GM23338 (cell line): ENCODE measurements at regions not wholly inside any gene's neighbourhood (a gene's known extent, or its start where the extent isn't known, plus 50 kb on each side); places are given as distances from the start of the nearest gene placed in this dataset.

Experiments
- ATAC-seq: fragments of 200-7000 bp; cut with Tn5 transposase; 3 replicates; pipeline ENCODE4 v1.9.1; 2020
- DNase-seq: peaks from one replicate; pipeline ENCODE4 v3.0.0-alpha.2; 2015; ENCODE audit warnings: low spot score
- H2AFZ ChIP-seq: fragments of 200-600 bp; sonication (generic); 2 replicates; pipeline ENCODE4 v1.8.0; 2016; ENCODE audit warnings: antibody characterized with exemption, mild to moderate bottlenecking, moderate library complexity
- H3F3A ChIP-seq: fragments of 200-600 bp; sonication (generic); replicated peaks from 2 replicates; pipeline ENCODE4 v1.8.0; 2017; ENCODE audit warnings: antibody characterized with exemption, mixed run types, low read depth
- H3K27ac ChIP-seq: fragments of 200-600 bp; sonication (generic); 2 replicates; pipeline ENCODE4 v1.6.1; 2016; ENCODE audit warnings: low read depth
- H3K27me3 ChIP-seq: fragments of 200-600 bp; sonication (generic); 2 replicates; pipeline ENCODE4 v1.8.0; 2016; ENCODE audit warnings: mild to moderate bottlenecking, mixed run types, moderate library complexity; ENCODE audit not compliant: insufficient read depth
- H3K36me3 ChIP-seq: fragments of 200-600 bp; sonication (generic); 2 replicates; pipeline ENCODE4 v1.8.0; 2016; ENCODE audit warnings: mild to moderate bottlenecking; ENCODE audit not compliant: insufficient read depth
- H3K4me1 ChIP-seq: fragments of 200-600 bp; sonication (generic); 2 replicates; pipeline ENCODE4 v1.8.0; 2016; ENCODE audit warnings: mild to moderate bottlenecking, moderate library complexity; ENCODE audit not compliant: insufficient read depth
- H3K4me2 ChIP-seq: fragments of 200-600 bp; sonication (generic); 2 replicates; pipeline ENCODE4 v1.7.1; 2017; ENCODE audit warnings: mixed run types
- H3K4me3 ChIP-seq: fragments of 200-600 bp; sonication (generic); 2 replicates; pipeline ENCODE4 v1.6.1; 2016; ENCODE audit warnings: mixed run types
- H3K79me2 ChIP-seq: fragments of 200-600 bp; sonication (generic); replicated peaks from 2 replicates; pipeline ENCODE4 v1.8.0; 2017; ENCODE audit warnings: mild to moderate bottlenecking; ENCODE audit not compliant: insufficient read depth
- H3K9me2 ChIP-seq: fragments of 200-600 bp; sonication (generic); 2 replicates; pipeline ENCODE4 v1.8.0; 2017; ENCODE audit not compliant: insufficient read depth
- H4K20me1 ChIP-seq: fragments of 200-600 bp; sonication (generic); replicated peaks from 2 replicates; pipeline ENCODE4 v1.8.0; 2017; ENCODE audit warnings: mild to moderate bottlenecking; ENCODE audit not compliant: insufficient read depth
- H3K27ac Mint-ChIP-seq: 2 replicates; pipeline ENCODE4 v1.8.0; 2020; ENCODE audit warnings: inconsistent platforms, mild to moderate bottlenecking, moderate library complexity, mixed read lengths
- H3K27me3 Mint-ChIP-seq: 3 replicates; pipeline ENCODE4 v1.8.0; 2022; ENCODE audit warnings: low read depth, mild to moderate bottlenecking, moderate library complexity, mixed read lengths, inconsistent platforms; ENCODE audit not compliant: insufficient read depth, poor library complexity
- H3K36me3 Mint-ChIP-seq: 3 replicates; pipeline ENCODE4 v1.8.0; 2021; ENCODE audit warnings: low read depth, mild to moderate bottlenecking, inconsistent platforms, moderate library complexity, mixed read lengths
- H3K4me1 Mint-ChIP-seq: 3 replicates; pipeline ENCODE4 v1.8.0; 2020; ENCODE audit warnings: mild to moderate bottlenecking, inconsistent platforms, mixed read lengths
- H3K4me3 Mint-ChIP-seq: 3 replicates; pipeline ENCODE4 v1.8.0; 2021; ENCODE audit warnings: moderate library complexity, mild to moderate bottlenecking, inconsistent platforms, mixed read lengths
- H3K9me3 Mint-ChIP-seq: 3 replicates; pipeline ENCODE4 v1.8.0; 2020; ENCODE audit warnings: moderate library complexity, mild to moderate bottlenecking, inconsistent platforms, mixed read lengths
- CREB1 ChIP-seq: fragments of 250-450 bp; sonication (Bioruptor Pico); IDR thresholded peaks from 2 replicates; pipeline ENCODE4 v1.5.0; 2020; ENCODE audit warnings: low read depth, mild to moderate bottlenecking, moderate library complexity
- JUNB ChIP-seq: IDR thresholded peaks from one replicate; pipeline ENCODE4 v1.6.1; 2016; ENCODE audit warnings: antibody characterized with exemption; ENCODE audit not compliant: unreplicated experiment
- TF ChIP-seq, protein P1 (sequence below): fragments of 250-450 bp; sonication (Bioruptor Pico); IDR thresholded peaks from 2 replicates; pipeline ENCODE4 v1.5.0; 2020; ENCODE audit warnings: mild to moderate bottlenecking, moderate library complexity
- TF ChIP-seq, protein P2 (sequence below), 2 experiments: fragments of 200-600 bp in 1 of 2; sonication (generic) in 1 of 2; conservative IDR thresholded peaks; 2 replicates each; pipeline versions ENCODE4 v1.5.1 to v1.6.1; 2016 to 2017; ENCODE audit warnings: antibody characterized with exemption in 2 of 2, low read depth in 2 of 2, mild to moderate bottlenecking in 2 of 2, moderate library complexity in 1 of 2

DNA sequence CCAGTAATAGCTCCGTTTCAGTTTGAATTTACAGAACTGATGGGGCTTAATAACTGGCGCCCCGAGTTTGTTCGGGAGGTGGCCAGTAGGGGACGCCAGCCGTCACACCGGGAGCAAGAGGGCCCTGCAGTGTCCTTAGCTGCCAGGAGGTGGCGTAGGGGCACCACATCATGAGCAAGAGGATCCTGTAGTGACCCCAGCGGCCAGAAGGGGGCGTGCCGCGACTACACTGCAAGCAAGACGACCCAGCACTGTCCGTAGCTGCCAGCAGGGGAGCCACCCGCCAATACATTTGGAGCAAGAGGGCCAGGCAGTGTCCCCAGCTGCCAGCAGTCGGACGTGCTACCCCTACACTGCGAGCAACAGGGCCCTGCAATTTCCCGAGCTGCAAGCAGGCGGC lies 663.7 kb upstream of the B3GAT1 start:
- H3K36me3 Mint-ChIP-seq, result peaks cover 30% of the 10 kb centered on the region
- no peaks in the 10 kb centered on the region; the same call in 1 of the 2 replicates for H3K9me2 ChIP-seq
- H3K36me3 ChIP-seq, result no peaks in the 10 kb centered on the region
- no peak overlapping the region; the same call in 1 of the 2 replicates for H3K4me3 ChIP-seq
- peak; percentile 80 for DNase-seq
- H3K27me3 Mint-ChIP-seq, result peaks cover 7% of the 10 kb centered on the region
- no peaks in the 10 kb centered on the region; the same call in 2 of the 3 replicates for H3K4me1 Mint-ChIP-seq
- H2AFZ ChIP-seq, result no peak overlapping the region
- H3K27ac ChIP-seq, result no peak overlapping the region
- peaks cover 44% of the 10 kb centered on the region for H3K9me3 Mint-ChIP-seq
- no peaks in the 10 kb centered on the region for H3K4me1 ChIP-seq
- no peak overlapping the region for H3K4me3 Mint-ChIP-seq
- TF ChIP-seq, protein P1, sequence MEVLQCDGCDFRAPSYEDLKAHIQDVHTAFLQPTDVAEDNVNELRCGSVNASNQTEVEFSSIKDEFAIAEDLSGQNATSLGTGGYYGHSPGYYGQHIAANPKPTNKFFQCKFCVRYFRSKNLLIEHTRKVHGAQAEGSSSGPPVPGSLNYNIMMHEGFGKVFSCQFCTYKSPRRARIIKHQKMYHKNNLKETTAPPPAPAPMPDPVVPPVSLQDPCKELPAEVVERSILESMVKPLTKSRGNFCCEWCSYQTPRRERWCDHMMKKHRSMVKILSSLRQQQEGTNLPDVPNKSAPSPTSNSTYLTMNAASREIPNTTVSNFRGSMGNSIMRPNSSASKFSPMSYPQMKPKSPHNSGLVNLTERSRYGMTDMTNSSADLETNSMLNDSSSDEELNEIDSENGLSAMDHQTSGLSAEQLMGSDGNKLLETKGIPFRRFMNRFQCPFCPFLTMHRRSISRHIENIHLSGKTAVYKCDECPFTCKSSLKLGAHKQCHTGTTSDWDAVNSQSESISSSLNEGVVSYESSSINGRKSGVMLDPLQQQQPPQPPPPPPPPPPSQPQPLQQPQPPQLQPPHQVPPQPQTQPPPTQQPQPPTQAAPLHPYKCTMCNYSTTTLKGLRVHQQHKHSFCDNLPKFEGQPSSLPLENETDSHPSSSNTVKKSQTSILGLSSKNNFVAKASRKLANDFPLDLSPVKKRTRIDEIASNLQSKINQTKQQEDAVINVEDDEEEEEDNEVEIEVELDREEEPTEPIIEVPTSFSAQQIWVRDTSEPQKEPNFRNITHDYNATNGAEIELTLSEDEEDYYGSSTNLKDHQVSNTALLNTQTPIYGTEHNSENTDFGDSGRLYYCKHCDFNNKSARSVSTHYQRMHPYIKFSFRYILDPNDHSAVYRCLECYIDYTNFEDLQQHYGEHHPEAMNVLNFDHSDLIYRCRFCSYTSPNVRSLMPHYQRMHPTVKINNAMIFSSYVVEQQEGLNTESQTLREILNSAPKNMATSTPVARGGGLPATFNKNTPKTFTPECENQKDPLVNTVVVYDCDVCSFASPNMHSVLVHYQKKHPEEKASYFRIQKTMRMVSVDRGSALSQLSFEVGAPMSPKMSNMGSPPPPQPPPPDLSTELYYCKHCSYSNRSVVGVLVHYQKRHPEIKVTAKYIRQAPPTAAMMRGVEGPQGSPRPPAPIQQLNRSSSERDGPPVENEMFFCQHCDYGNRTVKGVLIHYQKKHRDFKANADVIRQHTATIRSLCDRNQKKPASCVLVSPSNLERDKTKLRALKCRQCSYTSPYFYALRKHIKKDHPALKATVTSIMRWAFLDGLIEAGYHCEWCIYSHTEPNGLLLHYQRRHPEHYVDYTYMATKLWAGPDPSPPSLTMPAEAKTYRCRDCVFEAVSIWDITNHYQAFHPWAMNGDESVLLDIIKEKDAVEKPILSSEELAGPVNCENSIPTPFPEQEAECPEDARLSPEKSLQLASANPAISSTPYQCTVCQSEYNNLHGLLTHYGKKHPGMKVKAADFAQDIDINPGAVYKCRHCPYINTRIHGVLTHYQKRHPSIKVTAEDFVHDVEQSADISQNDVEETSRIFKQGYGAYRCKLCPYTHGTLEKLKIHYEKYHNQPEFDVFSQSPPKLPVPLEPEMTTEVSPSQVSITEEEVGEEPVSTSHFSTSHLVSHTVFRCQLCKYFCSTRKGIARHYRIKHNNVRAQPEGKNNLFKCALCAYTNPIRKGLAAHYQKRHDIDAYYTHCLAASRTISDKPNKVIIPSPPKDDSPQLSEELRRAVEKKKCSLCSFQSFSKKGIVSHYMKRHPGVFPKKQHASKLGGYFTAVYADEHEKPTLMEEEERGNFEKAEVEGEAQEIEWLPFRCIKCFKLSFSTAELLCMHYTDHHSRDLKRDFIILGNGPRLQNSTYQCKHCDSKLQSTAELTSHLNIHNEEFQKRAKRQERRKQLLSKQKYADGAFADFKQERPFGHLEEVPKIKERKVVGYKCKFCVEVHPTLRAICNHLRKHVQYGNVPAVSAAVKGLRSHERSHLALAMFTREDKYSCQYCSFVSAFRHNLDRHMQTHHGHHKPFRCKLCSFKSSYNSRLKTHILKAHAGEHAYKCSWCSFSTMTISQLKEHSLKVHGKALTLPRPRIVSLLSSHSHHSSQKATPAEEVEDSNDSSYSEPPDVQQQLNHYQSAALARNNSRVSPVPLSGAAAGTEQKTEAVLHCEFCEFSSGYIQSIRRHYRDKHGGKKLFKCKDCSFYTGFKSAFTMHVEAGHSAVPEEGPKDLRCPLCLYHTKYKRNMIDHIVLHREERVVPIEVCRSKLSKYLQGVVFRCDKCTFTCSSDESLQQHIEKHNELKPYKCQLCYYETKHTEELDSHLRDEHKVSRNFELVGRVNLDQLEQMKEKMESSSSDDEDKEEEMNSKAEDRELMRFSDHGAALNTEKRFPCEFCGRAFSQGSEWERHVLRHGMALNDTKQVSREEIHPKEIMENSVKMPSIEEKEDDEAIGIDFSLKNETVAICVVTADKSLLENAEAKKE, result no peak
- TF ChIP-seq, protein P2, sequence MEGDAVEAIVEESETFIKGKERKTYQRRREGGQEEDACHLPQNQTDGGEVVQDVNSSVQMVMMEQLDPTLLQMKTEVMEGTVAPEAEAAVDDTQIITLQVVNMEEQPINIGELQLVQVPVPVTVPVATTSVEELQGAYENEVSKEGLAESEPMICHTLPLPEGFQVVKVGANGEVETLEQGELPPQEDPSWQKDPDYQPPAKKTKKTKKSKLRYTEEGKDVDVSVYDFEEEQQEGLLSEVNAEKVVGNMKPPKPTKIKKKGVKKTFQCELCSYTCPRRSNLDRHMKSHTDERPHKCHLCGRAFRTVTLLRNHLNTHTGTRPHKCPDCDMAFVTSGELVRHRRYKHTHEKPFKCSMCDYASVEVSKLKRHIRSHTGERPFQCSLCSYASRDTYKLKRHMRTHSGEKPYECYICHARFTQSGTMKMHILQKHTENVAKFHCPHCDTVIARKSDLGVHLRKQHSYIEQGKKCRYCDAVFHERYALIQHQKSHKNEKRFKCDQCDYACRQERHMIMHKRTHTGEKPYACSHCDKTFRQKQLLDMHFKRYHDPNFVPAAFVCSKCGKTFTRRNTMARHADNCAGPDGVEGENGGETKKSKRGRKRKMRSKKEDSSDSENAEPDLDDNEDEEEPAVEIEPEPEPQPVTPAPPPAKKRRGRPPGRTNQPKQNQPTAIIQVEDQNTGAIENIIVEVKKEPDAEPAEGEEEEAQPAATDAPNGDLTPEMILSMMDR (conservative IDR thresholded peaks at IDR 0.05; ENCODE audit: low read depth in 2 of 2), result peak; percentile 88 to 90
- H3K79me2 ChIP-seq, result no peaks in the 10 kb centered on the region
- no peak overlapping the region for H3K27ac Mint-ChIP-seq
- ATAC-seq, result peak; percentile 60
- H3K4me2 ChIP-seq, result no peak overlapping the region
- H4K20me1 ChIP-seq, result no peaks in the 10 kb centered on the region
- H3F3A ChIP-seq, result peaks cover 14% of the 10 kb centered on the region
- no peaks in the 10 kb centered on the region for H3K27me3 ChIP-seq

DNA sequence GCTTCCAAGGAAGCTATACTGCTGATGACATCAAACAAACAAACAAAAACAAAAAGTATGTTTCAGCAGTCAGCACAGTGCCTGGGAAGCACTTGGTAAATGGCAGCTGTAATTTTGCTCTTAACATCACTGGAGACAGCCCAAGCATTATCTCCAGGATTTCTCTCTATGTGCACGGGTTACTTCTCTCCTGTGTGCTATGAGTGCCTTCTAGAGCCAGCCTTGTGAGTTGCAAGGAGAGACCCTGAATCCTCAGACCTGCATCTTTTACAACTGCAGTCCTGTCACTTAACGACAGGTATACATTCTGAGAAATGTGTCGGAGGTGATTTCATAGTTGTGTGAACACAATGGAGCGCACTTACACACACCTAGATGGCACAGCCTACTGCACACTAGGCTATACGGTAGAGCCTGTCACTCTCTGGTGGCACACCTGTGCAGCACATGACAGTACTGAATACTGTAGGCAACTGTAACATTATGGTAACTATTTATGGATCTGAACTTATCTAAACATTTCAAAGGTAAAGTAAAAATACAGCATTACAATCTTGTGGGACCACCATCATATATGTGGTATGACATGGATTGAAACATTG lies 662.5 kb upstream of the B3GAT1 start:
- H3K36me3 ChIP-seq, result no peaks in the 10 kb centered on the region
- no peak overlapping the region for H3K27ac Mint-ChIP-seq
- H3K4me1 ChIP-seq, result no peaks in the 10 kb centered on the region
- peaks cover 7% of the 10 kb centered on the region for H3K27me3 Mint-ChIP-seq
- peaks cover 30% of the 10 kb centered on the region for H3K36me3 Mint-ChIP-seq
- H3K4me1 Mint-ChIP-seq, result no peaks in the 10 kb centered on the region; the same call in 2 of the 3 replicates
- H4K20me1 ChIP-seq, result no peaks in the 10 kb centered on the region
- H3K9me3 Mint-ChIP-seq, result peaks cover 49% of the 10 kb centered on the region
- no peaks in the 10 kb centered on the region for H3K79me2 ChIP-seq
- H3F3A ChIP-seq, result peaks cover 14% of the 10 kb centered on the region
- DNase-seq (peak; percentile 38), ATAC-seq (no peak)
- no peak overlapping the region for H2AFZ ChIP-seq
- no peak overlapping the region for H3K4me3 ChIP-seq
- H3K9me2 ChIP-seq, result no peaks in the 10 kb centered on the region; the same call in 1 of the 2 replicates
- H3K4me2 ChIP-seq, result no peak overlapping the region
- H3K4me3 Mint-ChIP-seq, result no peak overlapping the region
- H3K27me3 ChIP-seq, result no peaks in the 10 kb centered on the region
- H3K27ac ChIP-seq, result no peak overlapping the region
- TF ChIP-seq CREB1 (CRISPR knock-in tag), result no peak
- no peak for TF ChIP-seq JUNB
- TF ChIP-seq, protein P2 (conservative IDR thresholded peaks at IDR 0.05; ENCODE audit: low read depth in 2 of 2), result peak; percentile 48 to 72
